GM23248 (cell line): ENCODE measurements at regions not wholly inside any gene's neighbourhood (a gene's known extent, or its start where the extent isn't known, plus 50 kb on each side); places are given as distances from the start of the nearest gene placed in this dataset.

ENCODE experiments used
- DNase-seq: peaks from one replicate; pipeline ENCODE4 v3.0.0-alpha.2; 2015
- H2AFZ ChIP-seq: fragments of 200-600 bp; sonication (generic); 2 replicates; pipeline ENCODE4 v1.6.1; 2016; ENCODE audit warnings: antibody characterized with exemption
- H3F3A ChIP-seq: fragments of 200-600 bp; sonication (generic); 2 replicates; pipeline ENCODE4 v1.6.1; 2016; ENCODE audit warnings: mild to moderate bottlenecking, antibody characterized with exemption, mixed run types; ENCODE audit not compliant: insufficient read depth
- H3K27ac ChIP-seq: fragments of 200-600 bp; sonication (generic); 2 replicates; pipeline ENCODE4 v1.5.1; 2016; ENCODE audit warnings: mild to moderate bottlenecking
- H3K27me3 ChIP-seq: fragments of 200-600 bp; sonication (generic); replicated peaks from 2 replicates; pipeline ENCODE4 v1.6.1; 2016; ENCODE audit warnings: mild to moderate bottlenecking; ENCODE audit not compliant: insufficient read depth
- H3K36me3 ChIP-seq: fragments of 200-600 bp; sonication (generic); 2 replicates; pipeline ENCODE4 v1.6.1; 2016; ENCODE audit warnings: low read depth, mild to moderate bottlenecking
- H3K4me1 ChIP-seq: fragments of 200-600 bp; sonication (generic); 2 replicates; pipeline ENCODE4 v1.6.1; 2016; ENCODE audit warnings: mild to moderate bottlenecking; ENCODE audit not compliant: insufficient read depth
- H3K4me2 ChIP-seq: fragments of 200-600 bp; sonication (generic); one replicate; pipeline ENCODE4 v1.6.1; 2016; ENCODE audit warnings: mild to moderate bottlenecking; ENCODE audit not compliant: unreplicated experiment
- H3K4me3 ChIP-seq: fragments of 200-600 bp; sonication (generic); 2 replicates; pipeline ENCODE4 v1.5.1; 2016; ENCODE audit warnings: mild to moderate bottlenecking
- H3K79me2 ChIP-seq: fragments of 200-600 bp; sonication (generic); 2 replicates; pipeline ENCODE4 v1.6.1; 2016; ENCODE audit warnings: mild to moderate bottlenecking; ENCODE audit not compliant: insufficient read depth
- H3K9ac ChIP-seq: fragments of 200-600 bp; sonication (generic); 2 replicates; pipeline ENCODE4 v1.6.1; 2016; ENCODE audit warnings: mild to moderate bottlenecking
- H3K9me2 ChIP-seq: fragments of 200-600 bp; sonication (generic); 2 replicates; pipeline ENCODE4 v1.6.1; 2016; ENCODE audit warnings: mixed run types, mild to moderate bottlenecking, moderate library complexity; ENCODE audit not compliant: insufficient read depth
- H3K9me3 ChIP-seq: fragments of 200-600 bp; sonication (generic); one replicate; pipeline ENCODE4 v1.6.1; 2017; ENCODE audit warnings: low read depth
- H4K20me1 ChIP-seq: fragments of 200-600 bp; sonication (generic); 2 replicates; pipeline ENCODE4 v1.6.0; 2016; ENCODE audit not compliant: insufficient read depth
- EZH2 ChIP-seq: fragments of 200-600 bp; sonication (generic); IDR thresholded peaks from 2 replicates; pipeline ENCODE4 v1.6.1; 2018; ENCODE audit warnings: antibody characterized with exemption, mild to moderate bottlenecking; ENCODE audit not compliant: insufficient read depth, poor library complexity, severe bottlenecking
- EZH2phosphoT487 ChIP-seq: fragments of 200-600 bp; sonication (generic); IDR thresholded peaks from 2 replicates; pipeline ENCODE4 v1.6.1; 2018; ENCODE audit warnings: antibody characterized with exemption, moderate library complexity, mild to moderate bottlenecking, low read depth; ENCODE audit not compliant: insufficient read depth
- whole genome bisulfite sequencing, 2 experiments: methylation state at CpG; one replicate each; pipeline ENCODE4 v1.1.6; 2015 to 2017; ENCODE audit warnings: low lambda C conversion rate in 2 of 2, low coverage in 1 of 2; ENCODE audit errors: missing lambda C conversion rate in 2 of 2; 5-methylcytosine and 5-hydroxymethylcytosine counted together
- in situ Hi-C: fragments of 300-500 bp; cut with MboI; formaldehyde crosslinking; loops from 2 replicates; pipeline ENCODE4 v1.15.0; 2020

GRCh38 chr5:91983869-91984268 lies 600.8 kb upstream of the ARRDC3 start:
- no peak overlapping the region for H3K9ac ChIP-seq
- no peak overlapping the region for H3K4me3 ChIP-seq
- H2AFZ ChIP-seq = no peak overlapping the region
- peaks cover 4% of the 10 kb centered on the region; the same call in 1 of the 2 replicates for H3K27me3 ChIP-seq
- 29 to 38% methylated on average over 1 of the region's 1 CpG for WGBS, 2 experiments
- no peaks in the 10 kb centered on the region for H3F3A ChIP-seq
- no peak overlapping the region for H3K4me2 ChIP-seq
- no peaks in the 10 kb centered on the region for H3K79me2 ChIP-seq
- H3K9me3 ChIP-seq = no peaks in the 10 kb centered on the region
- peaks cover 2% of the 10 kb centered on the region; the same call in 1 of the 2 replicates for H3K9me2 ChIP-seq
- no peak for TF ChIP-seq EZH2
- TF ChIP-seq EZH2phosphoT487 = no peak
- H3K36me3 ChIP-seq = no peaks in the 10 kb centered on the region
- H4K20me1 ChIP-seq = no peaks in the 10 kb centered on the region
- in situ Hi-C loops = no loop called here
- DNase-seq = no peak
- no peak overlapping the region for H3K27ac ChIP-seq
- no peaks in the 10 kb centered on the region for H3K4me1 ChIP-seq

- H2AFZ ChIP-seq = no peak overlapping the region
- no peaks in the 10 kb centered on the region for H3F3A ChIP-seq
- H3K9me2 ChIP-seq = no peaks in the 10 kb centered on the region
- H3K4me2 ChIP-seq = no peak overlapping the region
- H3K4me1 ChIP-seq = no peaks in the 10 kb centered on the region
- no peaks in the 10 kb centered on the region; the same call in 1 of the 2 replicates for H3K27me3 ChIP-seq
- no peaks in the 10 kb centered on the region for H4K20me1 ChIP-seq
- no peak overlapping the region for H3K4me3 ChIP-seq
- no peak overlapping the region for H3K27ac ChIP-seq
- no peaks in the 10 kb centered on the region for H3K36me3 ChIP-seq
- TF ChIP-seq EZH2phosphoT487 (no peak), EZH2 (no peak)
- H3K9me3 ChIP-seq = no peaks in the 10 kb centered on the region
- in situ Hi-C loops = no loop called here
- DNase-seq = no peak
- WGBS, 2 experiments = 50 to 60% methylated on average over 2 of the region's 2 CpGs
- no peaks in the 10 kb centered on the region for H3K79me2 ChIP-seq
- no peak overlapping the region for H3K9ac ChIP-seq
These were observed 595.2 kb upstream of the ARRDC3 start for GRCh38 chr5:91978221-91978882.

DNA sequence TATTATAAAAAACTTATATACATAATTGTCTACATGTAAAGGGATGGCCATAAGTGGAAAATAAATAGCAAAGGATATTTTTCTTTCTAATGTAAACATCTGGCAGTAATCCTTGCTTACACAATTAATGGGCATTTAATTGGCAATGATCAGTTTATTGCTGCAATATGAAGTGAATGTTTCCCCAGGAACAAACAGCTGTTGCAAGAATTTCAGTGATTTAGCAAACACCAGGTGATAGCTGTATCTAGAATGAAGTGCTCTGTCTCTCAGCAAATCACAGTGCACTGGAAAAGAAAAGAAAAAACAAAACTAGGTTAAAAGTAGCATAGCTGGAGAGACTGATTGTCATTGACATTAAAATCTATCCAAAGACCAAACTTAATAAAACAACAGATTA lies 594.5 kb upstream of the ARRDC3 start:
- Histone ChIP-seq H2AFZ (no peak overlapping the region), H4K20me1 (no peaks in the 10 kb centered on the region), H3K9ac (no peak overlapping the region), H3K9me3 (no peaks in the 10 kb centered on the region), H3K36me3 (no peaks in the 10 kb centered on the region), H3K27ac (no peak overlapping the region), H3F3A (no peaks in the 10 kb centered on the region), H3K4me3 (no peak overlapping the region), H3K79me2 (no peaks in the 10 kb centered on the region), H3K27me3 (no peaks in the 10 kb centered on the region; the same call in 1 of the 2 replicates), H3K4me1 (no peaks in the 10 kb centered on the region), H3K4me2 (no peak overlapping the region), H3K9me2 (no peaks in the 10 kb centered on the region)
- in situ Hi-C loops = no loop called here
- no peak for DNase-seq
- TF ChIP-seq EZH2phosphoT487 = no peak
- no peak for TF ChIP-seq EZH2

DNA sequence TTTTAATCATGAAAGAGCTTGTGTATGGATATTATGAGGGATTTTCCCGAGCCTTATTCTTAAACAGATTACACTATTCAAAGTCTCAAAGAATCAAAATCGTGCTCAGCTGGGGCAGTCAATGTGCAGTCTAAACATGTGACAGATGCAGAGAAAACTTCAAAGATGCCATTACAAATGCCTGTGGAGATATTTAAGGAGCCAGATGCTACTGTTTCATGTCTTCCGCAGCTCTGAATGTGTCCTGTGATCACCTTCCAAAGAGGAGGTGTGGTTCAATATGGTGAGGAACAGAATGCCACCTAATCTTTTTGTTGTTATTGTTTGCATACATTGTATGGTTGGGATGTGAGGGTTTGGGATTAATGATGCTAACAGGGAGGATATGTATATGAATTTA lies 593.3 kb upstream of the ARRDC3 start:
- H3K27ac ChIP-seq = no peak overlapping the region
- H3K79me2 ChIP-seq = no peaks in the 10 kb centered on the region
- no peaks in the 10 kb centered on the region for H3K36me3 ChIP-seq
- no peak overlapping the region for H3K4me3 ChIP-seq
- no peak for DNase-seq
- no peak overlapping the region for H3K9ac ChIP-seq
- no peaks in the 10 kb centered on the region for H3K4me1 ChIP-seq
- 44% methylated on average over 3 of the region's 3 CpGs for WGBS, 2 experiments
- TF ChIP-seq EZH2phosphoT487 (no peak), EZH2 (no peak)
- H3K27me3 ChIP-seq = no peaks in the 10 kb centered on the region; the same call in 1 of the 2 replicates
- no peaks in the 10 kb centered on the region for H3K9me3 ChIP-seq
- in situ Hi-C loops = no loop called here
- no peaks in the 10 kb centered on the region for H3K9me2 ChIP-seq
- H4K20me1 ChIP-seq = no peaks in the 10 kb centered on the region
- H3F3A ChIP-seq = no peaks in the 10 kb centered on the region
- no peak overlapping the region for H2AFZ ChIP-seq
- no peak overlapping the region for H3K4me2 ChIP-seq

DNA sequence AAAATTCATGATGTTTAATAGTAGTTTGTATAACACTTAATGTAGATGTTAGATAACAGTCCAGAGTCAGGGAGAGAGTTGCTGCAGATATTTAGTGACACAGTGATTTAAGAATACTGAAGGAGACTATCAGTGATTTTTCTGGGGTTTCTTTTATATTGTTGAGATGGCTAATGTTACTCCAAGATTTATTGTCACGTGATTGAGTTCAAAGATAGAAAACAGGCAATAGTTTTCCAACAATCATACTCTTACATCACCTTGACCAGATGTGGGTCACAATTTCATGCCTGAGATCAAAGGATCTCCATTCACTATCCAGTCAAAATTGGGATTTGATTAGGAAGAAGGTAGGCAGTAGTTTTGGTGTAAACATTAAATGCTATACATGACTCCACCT lies 580.0 kb upstream of the ARRDC3 start:
- H3K36me3 ChIP-seq = no peaks in the 10 kb centered on the region
- in situ Hi-C loops = no loop called here
- TF ChIP-seq EZH2phosphoT487 (no peak), EZH2 (no peak)

More for the DNA sequence above, 580.0 kb upstream of the ARRDC3 start:
- Histone ChIP-seq H2AFZ (no peak overlapping the region), H3K9me3 (no peaks in the 10 kb centered on the region), H3K79me2 (no peaks in the 10 kb centered on the region), H3K4me3 (no peak overlapping the region), H3K4me1 (no peaks in the 10 kb centered on the region), H4K20me1 (no peaks in the 10 kb centered on the region), H3K27me3 (no peaks in the 10 kb centered on the region), H3F3A (no peaks in the 10 kb centered on the region), H3K4me2 (no peak overlapping the region), H3K27ac (no peak overlapping the region), H3K9ac (no peak overlapping the region), H3K9me2 (no peaks in the 10 kb centered on the region)
- no peak for DNase-seq
- WGBS, 2 experiments = 41 to 62% methylated on average over 1 of the region's 1 CpG
